ENCODE measurements at regions not wholly inside any gene's neighbourhood (a gene's known extent, or its start where the extent isn't known, plus 50 kb on each side); places are given as distances from the start of the nearest gene placed in this dataset.

- no peak for DNase-seq (ENCODE audit: low spot score)
Measured at GRCh38 chr9:16335788-16336580, 534.5 kb downstream of the BNC2 start.

GRCh38 chr9:16336833-16337232, 533.6 kb downstream of the BNC2 start:
- no peak for DNase-seq (ENCODE audit: low spot score)

GRCh38 chr9:16337322-16338029, 533.0 kb downstream of the BNC2 start:
- DNase-seq (ENCODE audit: low spot score) = no peak

GRCh38 chr9:16341177-16341576, 529.3 kb downstream of the BNC2 start:
- DNase-seq (ENCODE audit: low spot score) = no peak

GRCh38 chr9:16342246-16343020, 528.0 kb downstream of the BNC2 start:
- no peak for DNase-seq (ENCODE audit: low spot score)

GRCh38 chr9:16343249-16344237, 526.9 kb downstream of the BNC2 start:
- DNase-seq (ENCODE audit: low spot score) = no peak

- DNase-seq (ENCODE audit: low spot score) = no peak
Measured at GRCh38 chr9:16344343-16344742, 526.1 kb downstream of the BNC2 start.

GRCh38 chr9:16345902-16346301, 524.6 kb downstream of the BNC2 start:
- DNase-seq (ENCODE audit: low spot score) = no peak

GRCh38 chr9:16347886-16348285, 522.6 kb downstream of the BNC2 start:
- DNase-seq (ENCODE audit: low spot score) = no peak

- no peak for DNase-seq (ENCODE audit: low spot score)
Measured at GRCh38 chr9:16348531-16348930, 521.9 kb downstream of the BNC2 start.

GRCh38 chr9:16352251-16352650, 518.2 kb downstream of the BNC2 start:
- DNase-seq (ENCODE audit: low spot score) = no peak

- DNase-seq (ENCODE audit: low spot score) = peak; percentile 64
Measured at GRCh38 chr9:16352791-16353401, 517.6 kb downstream of the BNC2 start.

- no peak for DNase-seq (ENCODE audit: low spot score)
Measured at GRCh38 chr9:16356196-16356765, 514.2 kb downstream of the BNC2 start.

- no peak for DNase-seq (ENCODE audit: low spot score)
Measured at GRCh38 chr9:16357828-16358227, 512.6 kb downstream of the BNC2 start.

GRCh38 chr9:16358751-16359150, 511.7 kb downstream of the BNC2 start:
- no peak for DNase-seq (ENCODE audit: low spot score)

Data from SK-N-DZ (cell line).